ENCODE measurements at regions not wholly inside any gene's neighbourhood (a gene's known extent, or its start where the extent isn't known, plus 50 kb on each side); places are given as distances from the start of the nearest gene placed in this dataset.

DNA sequence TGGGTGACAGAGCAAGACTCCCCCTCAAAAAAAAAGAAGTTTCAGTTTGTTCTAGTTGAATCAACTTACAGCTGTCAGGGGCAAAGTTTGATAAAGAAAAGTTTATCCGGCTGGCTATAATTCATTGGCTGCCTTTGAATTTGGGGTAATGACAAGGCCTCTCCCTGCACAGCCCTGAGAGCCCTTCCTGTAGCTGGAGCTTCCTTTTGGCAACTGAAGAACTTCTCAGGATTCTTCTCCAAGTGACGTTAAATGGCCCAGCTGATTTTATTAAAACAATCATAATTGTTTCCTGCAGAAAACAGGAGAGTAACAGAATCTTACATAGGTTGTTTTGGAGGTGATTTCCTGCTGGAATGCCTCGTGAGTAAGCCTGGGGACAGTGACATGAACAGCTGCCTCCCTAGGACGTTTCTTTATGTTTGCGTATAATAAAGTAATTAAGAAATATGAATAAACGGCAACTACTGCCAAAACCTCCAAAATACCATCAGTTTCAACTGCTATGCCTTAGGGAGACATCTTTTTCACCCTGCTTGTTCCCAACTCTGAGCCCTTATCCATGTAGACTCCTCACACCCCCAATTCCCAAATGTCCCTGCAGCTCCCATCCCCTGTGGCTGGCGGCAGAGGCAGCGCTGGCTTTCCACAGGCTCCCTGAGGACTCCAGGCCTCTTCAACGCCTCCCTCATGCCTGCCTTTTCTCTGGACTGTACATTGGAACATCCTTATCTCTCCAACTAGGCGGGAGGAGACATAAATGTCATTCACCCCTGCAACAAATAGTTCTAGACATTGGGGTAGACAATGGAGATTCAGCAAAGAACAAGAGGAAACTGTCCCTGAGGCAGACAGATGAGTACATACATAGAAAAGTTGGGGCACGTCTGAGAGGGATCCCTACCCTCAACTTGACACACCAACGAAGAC lies 59.2 kb upstream of the FZD7 start:
- H3K27me3 Mint-ChIP-seq = peaks cover 4% of the 10 kb centered on the region
- H3K4me3 Mint-ChIP-seq = no peak overlapping the region
- no peaks in the 10 kb centered on the region for H3K4me1 Mint-ChIP-seq (ENCODE audit: low read depth)
- no peaks in the 10 kb centered on the region for H3K9me3 Mint-ChIP-seq
- H3K36me3 Mint-ChIP-seq (ENCODE audit: low read depth) = no peaks in the 10 kb centered on the region
- no peak overlapping the region for H3K27ac Mint-ChIP-seq

DNA sequence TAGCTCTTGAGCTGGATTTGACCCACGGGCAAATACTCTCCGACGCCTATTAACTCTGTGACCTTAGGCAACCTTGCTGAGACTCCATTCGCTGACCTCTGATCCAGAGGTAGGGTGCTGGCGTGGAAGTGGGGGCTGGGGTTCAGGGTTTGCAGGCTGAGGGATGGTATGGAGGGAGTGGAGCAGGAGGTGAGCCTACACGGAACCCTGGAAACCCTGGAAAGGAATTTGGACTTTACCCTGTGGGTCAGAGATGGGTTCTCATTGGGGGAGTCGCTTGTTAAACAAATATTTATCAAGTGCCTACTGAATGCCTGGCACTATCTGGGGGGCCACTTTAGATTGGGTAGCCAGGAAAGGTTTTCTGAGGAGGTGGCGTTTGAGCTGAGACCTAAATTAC lies 58.2 kb upstream of the FZD7 start:
- H3K4me3 Mint-ChIP-seq = no peak overlapping the region
- H3K4me1 Mint-ChIP-seq (ENCODE audit: low read depth) = no peaks in the 10 kb centered on the region

DNA sequence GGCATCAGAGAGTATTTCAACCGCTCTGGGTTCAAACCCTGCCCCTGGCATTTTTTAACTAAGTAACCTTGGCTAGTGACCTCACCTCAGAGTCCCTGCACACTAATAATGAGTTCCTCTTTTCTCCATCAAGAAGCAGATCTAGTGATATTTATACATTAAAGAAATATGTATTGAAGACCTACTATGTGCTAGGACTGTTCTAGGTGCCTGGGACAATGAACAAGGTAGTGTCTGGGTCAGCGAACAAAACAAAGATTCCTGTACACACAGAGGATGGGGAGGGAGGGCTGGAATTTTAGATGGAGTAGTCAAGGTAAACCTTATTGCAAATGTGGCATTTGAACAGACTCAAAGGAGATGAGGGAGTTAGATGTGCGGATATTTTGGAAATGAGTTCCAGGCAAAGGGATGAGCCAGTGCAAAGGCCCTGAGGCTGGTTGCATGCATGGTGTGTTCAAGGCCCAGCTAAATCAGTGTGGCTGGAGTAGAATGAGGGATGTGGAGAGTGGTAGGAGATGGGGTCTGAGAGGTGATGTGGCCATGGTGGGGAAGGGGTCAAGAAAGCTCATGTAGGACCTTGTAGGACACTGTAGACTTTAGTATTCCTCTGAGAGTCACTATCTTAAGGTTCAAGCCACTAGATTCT lies 57.6 kb upstream of the FZD7 start:
- no peaks in the 10 kb centered on the region for H3K36me3 Mint-ChIP-seq (ENCODE audit: low read depth)
- H3K9me3 Mint-ChIP-seq = no peaks in the 10 kb centered on the region
- no peak overlapping the region for H3K4me3 Mint-ChIP-seq
- no peak overlapping the region for H3K27ac Mint-ChIP-seq
- peaks cover 4% of the 10 kb centered on the region for H3K27me3 Mint-ChIP-seq
- H3K4me1 Mint-ChIP-seq (ENCODE audit: low read depth) = no peaks in the 10 kb centered on the region

More for the DNA sequence above, 58.2 kb upstream of the FZD7 start:
- Mint-ChIP-seq H3K27ac (no peak overlapping the region), H3K27me3 (peaks cover 4% of the 10 kb centered on the region), H3K9me3 (no peaks in the 10 kb centered on the region), H3K36me3 (ENCODE audit: low read depth) (no peaks in the 10 kb centered on the region)

DNA sequence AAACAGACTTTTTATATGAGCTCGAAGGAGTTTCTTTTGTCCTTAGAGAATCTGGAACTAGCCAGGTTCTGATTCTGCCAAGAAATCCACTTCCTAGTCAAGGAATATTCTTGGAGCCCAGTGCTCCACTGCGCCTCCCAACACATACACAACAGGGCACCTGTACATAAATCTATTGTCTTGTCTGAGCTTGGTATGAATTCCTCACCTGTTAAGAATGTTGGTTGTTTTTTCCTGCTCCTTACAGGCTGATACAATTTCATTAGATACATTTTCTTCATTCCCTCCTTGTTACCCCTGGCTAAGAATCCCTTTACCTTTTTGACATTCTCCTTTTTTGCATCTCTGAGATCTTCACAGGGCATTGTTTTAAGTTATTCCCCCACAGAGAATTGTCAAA lies 56.0 kb upstream of the FZD7 start:
- peaks cover 4% of the 10 kb centered on the region for H3K27me3 Mint-ChIP-seq
- no peak overlapping the region for H3K27ac Mint-ChIP-seq
- H3K4me3 Mint-ChIP-seq = no peak overlapping the region
- no peaks in the 10 kb centered on the region for H3K36me3 Mint-ChIP-seq (ENCODE audit: low read depth)
- no peaks in the 10 kb centered on the region for H3K4me1 Mint-ChIP-seq (ENCODE audit: low read depth)
- no peaks in the 10 kb centered on the region for H3K9me3 Mint-ChIP-seq

DNA sequence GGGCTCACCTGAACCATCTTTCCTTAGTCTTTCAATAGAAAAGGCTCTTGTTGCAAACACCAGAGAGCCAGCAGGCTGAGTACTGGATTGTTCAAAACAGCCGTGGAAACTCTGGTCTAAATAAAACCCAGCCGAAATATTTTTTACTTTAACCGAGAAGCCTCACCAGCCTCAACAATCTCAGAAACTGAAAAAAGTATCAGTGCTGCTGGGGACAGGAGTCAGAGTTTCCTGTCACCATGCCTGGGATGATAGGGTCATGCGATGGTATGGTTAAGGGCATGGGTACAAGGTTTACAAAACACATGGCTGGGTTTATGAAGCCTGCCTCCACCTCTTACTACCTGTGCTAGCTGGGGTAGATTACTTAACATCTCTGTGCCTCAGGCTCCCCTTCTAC lies 55.3 kb upstream of the FZD7 start:
- Mint-ChIP-seq H3K27me3 (peaks cover 4% of the 10 kb centered on the region), H3K36me3 (ENCODE audit: low read depth) (no peaks in the 10 kb centered on the region), H3K27ac (no peak overlapping the region), H3K4me1 (ENCODE audit: low read depth) (no peaks in the 10 kb centered on the region), H3K9me3 (no peaks in the 10 kb centered on the region), H3K4me3 (no peak overlapping the region)

DNA sequence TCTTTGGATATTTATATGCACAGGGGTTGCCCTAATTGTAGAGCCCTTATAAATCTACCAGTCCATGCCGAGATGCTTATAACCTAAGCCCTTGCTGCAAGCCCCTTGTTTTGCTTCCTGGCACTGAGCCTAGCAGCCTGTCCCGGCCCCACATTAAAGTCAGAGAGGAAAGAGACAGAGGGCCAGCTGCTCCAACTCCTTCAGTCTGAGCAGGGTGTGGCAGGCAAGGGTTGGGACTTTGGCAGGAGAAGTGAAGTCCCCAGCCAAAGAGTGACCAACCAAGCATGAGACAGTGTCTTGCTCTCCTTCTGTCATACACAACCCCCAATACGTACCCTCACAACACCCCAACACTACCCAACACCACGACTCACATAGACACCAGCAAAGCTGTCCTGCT lies 54.7 kb upstream of the FZD7 start:
- H3K27ac Mint-ChIP-seq = no peak overlapping the region
- H3K9me3 Mint-ChIP-seq = no peaks in the 10 kb centered on the region
- no peak overlapping the region for H3K4me3 Mint-ChIP-seq
- no peaks in the 10 kb centered on the region for H3K4me1 Mint-ChIP-seq (ENCODE audit: low read depth)
- H3K36me3 Mint-ChIP-seq (ENCODE audit: low read depth) = no peaks in the 10 kb centered on the region
- H3K27me3 Mint-ChIP-seq = peaks cover 4% of the 10 kb centered on the region

DNA sequence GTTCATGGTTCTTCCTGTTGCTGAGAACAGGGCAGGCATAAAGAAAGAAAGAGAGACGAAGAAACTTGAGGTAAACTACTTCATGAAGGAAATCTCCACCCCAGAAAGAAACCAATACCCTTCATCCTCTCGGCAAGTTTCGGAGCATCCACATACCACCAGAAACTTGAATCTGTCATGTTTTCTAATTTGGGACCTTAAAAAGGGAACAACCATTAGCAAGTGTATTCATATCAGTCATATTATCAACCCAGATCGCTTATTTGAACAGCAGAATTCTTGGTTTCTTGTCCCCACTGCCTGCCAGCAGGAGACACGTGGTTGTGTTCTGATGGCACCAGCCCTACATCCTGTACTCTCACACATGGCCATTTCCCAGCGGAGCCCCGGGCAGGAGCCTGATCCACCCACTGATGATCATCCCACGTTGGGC lies 53.2 kb upstream of the FZD7 start:
- Mint-ChIP-seq H3K9me3 (no peaks in the 10 kb centered on the region), H3K27me3 (peaks cover 4% of the 10 kb centered on the region), H3K4me1 (ENCODE audit: low read depth) (no peaks in the 10 kb centered on the region), H3K4me3 (no peak overlapping the region), H3K36me3 (ENCODE audit: low read depth) (no peaks in the 10 kb centered on the region), H3K27ac (no peak overlapping the region)

DNA sequence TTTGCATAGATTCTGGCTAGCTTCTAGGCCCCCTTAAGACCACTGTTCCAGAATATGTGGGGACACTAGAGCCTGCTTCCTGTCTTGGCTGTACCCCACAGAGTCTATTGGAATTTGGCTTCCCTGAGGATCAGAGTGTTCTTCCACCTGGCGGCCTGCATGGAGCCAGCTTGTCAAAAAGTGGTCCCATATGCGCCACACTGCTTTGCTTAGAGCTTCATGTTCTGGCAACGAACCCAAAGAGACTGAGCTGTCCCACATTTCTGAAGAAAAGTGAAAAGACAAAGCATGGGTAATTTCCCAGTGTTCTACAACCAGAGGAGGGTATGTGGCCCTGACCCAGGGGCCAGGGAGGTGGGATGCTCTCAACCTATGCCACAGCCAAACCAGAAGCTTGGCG lies 52.7 kb upstream of the FZD7 start:
- H3K4me1 Mint-ChIP-seq (ENCODE audit: low read depth) = no peaks in the 10 kb centered on the region
- no peaks in the 10 kb centered on the region for H3K36me3 Mint-ChIP-seq (ENCODE audit: low read depth)
- H3K4me3 Mint-ChIP-seq = no peak overlapping the region
- H3K27me3 Mint-ChIP-seq = peaks cover 4% of the 10 kb centered on the region
- no peaks in the 10 kb centered on the region for H3K9me3 Mint-ChIP-seq
- no peak overlapping the region for H3K27ac Mint-ChIP-seq

DNA sequence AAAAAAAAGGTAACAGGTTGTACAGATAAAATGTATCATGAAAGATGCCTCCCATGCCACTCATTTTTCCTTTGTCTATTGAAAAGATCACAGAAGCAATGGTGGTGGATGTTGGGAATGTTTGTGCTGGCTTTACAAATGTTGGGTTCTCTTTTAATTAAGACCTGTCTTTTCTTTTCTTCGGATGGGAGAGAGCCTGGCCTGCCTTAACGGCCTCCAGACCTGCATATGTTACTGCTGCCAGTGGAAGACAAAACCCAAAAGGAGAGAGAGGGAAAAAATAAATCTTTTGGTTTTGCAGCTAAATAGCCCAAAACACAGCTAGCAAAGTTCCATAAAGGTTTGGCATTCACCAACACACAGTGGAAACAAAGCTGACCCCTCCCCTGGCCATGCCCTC lies 50.5 kb upstream of the FZD7 start:
- no peaks in the 10 kb centered on the region for H3K27me3 Mint-ChIP-seq
- H3K4me3 Mint-ChIP-seq = no peak overlapping the region
- no peak overlapping the region for H3K27ac Mint-ChIP-seq
- H3K36me3 Mint-ChIP-seq (ENCODE audit: low read depth) = no peaks in the 10 kb centered on the region
- H3K9me3 Mint-ChIP-seq = no peaks in the 10 kb centered on the region
- no peaks in the 10 kb centered on the region for H3K4me1 Mint-ChIP-seq (ENCODE audit: low read depth)

DNA sequence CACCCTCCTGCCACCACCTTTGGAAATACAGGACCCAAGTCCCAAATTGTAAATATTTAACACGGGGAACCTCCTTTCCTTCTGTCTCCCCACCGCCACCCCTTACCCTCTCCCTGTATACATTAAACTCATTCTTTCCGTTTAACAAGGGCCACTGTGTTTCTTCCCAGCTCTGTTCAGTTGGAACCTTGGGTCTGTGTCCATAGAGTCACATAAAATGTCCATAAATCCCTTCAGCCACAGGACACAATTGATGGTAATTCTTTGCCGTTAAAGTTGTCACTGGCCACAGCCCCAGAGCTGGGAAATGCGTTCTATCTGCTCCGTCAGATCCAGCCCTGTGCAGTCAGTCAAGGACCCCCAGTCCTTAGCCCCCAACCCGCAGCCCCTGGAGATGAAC lies 49.9 kb upstream of the FZD7 start:
- Mint-ChIP-seq H3K4me3 (no peak overlapping the region), H3K36me3 (ENCODE audit: low read depth) (no peaks in the 10 kb centered on the region), H3K27ac (no peak overlapping the region), H3K27me3 (no peaks in the 10 kb centered on the region), H3K9me3 (no peaks in the 10 kb centered on the region), H3K4me1 (ENCODE audit: low read depth) (no peaks in the 10 kb centered on the region)
